ENCODE measurements at regions not wholly inside any gene's neighbourhood (a gene's known extent, or its start where the extent isn't known, plus 50 kb on each side); places are given as distances from the start of the nearest gene placed in this dataset.

GRCh38 chr4:110780538-110780937 is 157.7 kb upstream of the PITX2 start:
- DNase-seq: no peak

- DNase-seq: no peak
Measured at GRCh38 chr4:110781944-110782343, 159.1 kb upstream of the PITX2 start.

GRCh38 chr4:110787109-110787508 is 164.2 kb upstream of the PITX2 start:
- no peak for DNase-seq

GRCh38 chr4:110787707-110788106 is 164.8 kb upstream of the PITX2 start:
- DNase-seq: no peak

GRCh38 chr4:110788302-110788701 is 165.4 kb upstream of the PITX2 start:
- DNase-seq: no peak

- no peak for DNase-seq
Measured at GRCh38 chr4:110792036-110792435, 169.2 kb upstream of the PITX2 start.

GRCh38 chr4:110793381-110793801 is 170.5 kb upstream of the PITX2 start:
- no peak for DNase-seq

GRCh38 chr4:110793890-110794554 is 171.1 kb upstream of the PITX2 start:
- no peak for DNase-seq

- no peak for DNase-seq
Measured at GRCh38 chr4:110795971-110796370, 173.1 kb upstream of the PITX2 start.

- no peak for DNase-seq
Measured at GRCh38 chr4:110797486-110797885, 174.6 kb upstream of the PITX2 start.

- no peak for DNase-seq
Measured at GRCh38 chr4:110798687-110799086, 175.8 kb upstream of the PITX2 start.

- no peak for DNase-seq
Measured at GRCh38 chr4:110799211-110799610, 176.3 kb upstream of the PITX2 start.

GRCh38 chr4:110801591-110801990 is 178.7 kb upstream of the PITX2 start:
- DNase-seq: no peak

GRCh38 chr4:110808351-110808878 is 185.5 kb upstream of the PITX2 start:
- no peak for DNase-seq

GRCh38 chr4:110815950-110816349 is 193.1 kb upstream of the PITX2 start:
- no peak for DNase-seq

GRCh38 chr4:110816367-110816766 is 193.5 kb upstream of the PITX2 start:
- DNase-seq: no peak

GRCh38 chr4:110821186-110821585 is 198.3 kb upstream of the PITX2 start:
- DNase-seq: no peak

- no peak for DNase-seq
Measured at GRCh38 chr4:110823251-110823650, 200.4 kb upstream of the PITX2 start.

- no peak for DNase-seq
Measured at GRCh38 chr4:110824344-110824743, 201.5 kb upstream of the PITX2 start.

GRCh38 chr4:110826656-110827055 is 203.8 kb upstream of the PITX2 start:
- DNase-seq: no peak

- DNase-seq: no peak
Measured at GRCh38 chr4:110830461-110830860, 207.6 kb upstream of the PITX2 start.

- DNase-seq: no peak
Measured at GRCh38 chr4:110837896-110838450, 215.1 kb upstream of the PITX2 start.

GRCh38 chr4:110840221-110840654 is 217.4 kb upstream of the PITX2 start:
- no peak for DNase-seq

GRCh38 chr4:110848787-110849186 is 225.9 kb upstream of the PITX2 start:
- no peak for DNase-seq

- DNase-seq: no peak
Measured at GRCh38 chr4:110849461-110849860, 226.6 kb upstream of the PITX2 start.
